DMS 273 treated with DMSO at 0.1 percent for 48 hours (cell line): ENCODE measurements at regions not wholly inside any gene's neighbourhood (a gene's known extent, or its start where the extent isn't known, plus 50 kb on each side); places are given as distances from the start of the nearest gene placed in this dataset.
"Not testable (repeated sequence)": the region's sequence is repeated elsewhere in the genome, so short reads cannot be mapped to it uniquely, and the experiment has no call there.

Experiments
- DNase-seq: peaks from one replicate; lab custom pipeline; 2025; lab: John Stamatoyannopoulos, UW

DNA sequence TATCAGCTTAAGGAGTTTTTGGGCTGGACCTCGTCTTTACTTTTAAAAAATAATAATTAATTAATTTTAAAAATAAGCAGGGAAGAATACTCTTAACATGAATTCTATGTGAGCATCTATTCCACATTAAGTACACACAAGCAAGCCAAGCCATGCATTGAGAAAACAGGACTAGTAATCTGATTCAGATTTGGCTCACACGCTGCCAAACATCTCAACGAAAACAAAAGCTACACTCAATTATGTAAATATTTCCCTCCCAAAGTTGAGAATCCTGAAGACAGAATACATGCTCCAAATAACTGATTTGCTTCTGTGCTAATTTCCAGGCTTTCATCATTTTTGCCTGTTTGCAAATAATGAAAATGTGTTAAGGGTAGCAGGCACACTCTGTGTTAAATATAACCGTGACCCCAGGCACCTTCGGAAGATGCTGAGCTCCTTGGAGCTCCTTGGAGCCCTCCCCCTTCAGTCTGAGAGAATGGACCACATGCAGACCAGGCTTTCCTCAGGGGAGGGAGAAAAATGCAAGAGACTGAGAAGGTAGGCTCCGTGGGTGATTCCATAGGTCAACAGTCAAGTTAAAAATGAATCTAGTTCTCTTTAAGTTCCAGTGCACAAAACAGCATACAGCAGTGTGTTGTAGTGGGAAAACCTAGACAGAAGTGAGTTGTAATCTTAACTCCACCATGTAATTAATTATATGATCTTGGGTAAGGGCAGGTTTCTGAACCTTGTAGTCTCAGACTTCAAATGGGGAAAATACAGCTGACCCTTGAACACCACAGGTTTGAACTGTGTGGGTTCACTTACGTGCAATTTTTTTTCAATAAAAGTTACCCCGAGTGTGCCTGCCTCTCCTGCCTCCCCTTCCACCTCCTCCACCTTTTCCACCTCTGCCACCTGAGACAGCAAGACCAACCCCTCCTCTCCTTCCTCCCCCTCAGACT is 161.3 kb upstream of the RREB1 start:
- no peak for DNase-seq

DNA sequence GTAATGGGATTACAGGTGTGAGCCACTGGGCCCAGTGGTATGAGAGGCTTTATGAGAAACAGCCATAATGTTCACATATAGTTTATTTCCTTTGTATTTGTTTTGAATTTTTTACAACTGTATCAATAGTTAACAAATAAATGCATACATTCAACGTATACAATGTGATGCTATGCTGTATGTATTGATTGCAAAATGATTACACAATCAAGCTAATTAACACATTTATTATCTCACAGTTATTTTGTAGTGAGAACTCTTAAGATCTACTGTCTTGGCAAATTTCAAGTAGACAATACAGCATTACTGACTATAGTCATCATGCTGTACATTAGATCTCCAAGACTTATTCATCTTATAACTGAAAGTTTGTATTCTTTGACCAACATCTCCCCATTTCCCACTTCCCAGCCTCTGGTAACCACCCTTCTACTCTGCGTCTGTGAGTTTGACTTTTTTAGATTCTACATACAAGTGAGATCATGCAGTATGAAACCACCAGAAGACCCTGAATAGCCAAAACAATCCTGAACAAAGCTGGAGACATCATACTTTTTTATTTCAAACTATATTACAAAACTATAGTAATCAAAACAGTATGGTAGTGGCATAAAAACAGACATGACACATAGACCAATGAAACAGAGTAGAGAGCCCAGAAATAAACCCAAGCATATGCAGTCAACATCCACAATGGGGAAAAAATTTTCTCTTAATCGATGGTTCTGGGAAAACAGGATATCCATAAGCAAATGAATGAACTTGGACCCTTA is 157.2 kb upstream of the RREB1 start:
- DNase-seq, result no peak

DNA sequence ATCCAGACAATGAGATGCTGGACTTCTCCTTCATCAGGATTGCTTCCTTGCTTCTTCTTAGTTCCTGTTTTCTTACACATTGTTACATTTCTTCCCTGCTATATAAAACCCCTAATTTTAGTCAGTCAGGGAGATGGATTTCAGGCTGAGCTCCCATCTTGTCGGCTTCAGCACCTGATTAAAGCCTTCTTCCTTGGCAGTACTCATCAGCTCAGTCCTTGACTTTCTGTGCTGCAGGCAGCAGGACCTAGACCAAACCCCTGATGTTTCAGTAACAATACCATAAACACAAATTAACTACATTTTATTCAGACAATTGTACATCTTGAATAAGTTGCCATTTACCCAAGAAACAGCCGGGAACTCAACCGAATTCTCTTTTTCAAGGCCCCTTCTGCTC is 156.4 kb upstream of the RREB1 start:
- DNase-seq, result no peak

DNA sequence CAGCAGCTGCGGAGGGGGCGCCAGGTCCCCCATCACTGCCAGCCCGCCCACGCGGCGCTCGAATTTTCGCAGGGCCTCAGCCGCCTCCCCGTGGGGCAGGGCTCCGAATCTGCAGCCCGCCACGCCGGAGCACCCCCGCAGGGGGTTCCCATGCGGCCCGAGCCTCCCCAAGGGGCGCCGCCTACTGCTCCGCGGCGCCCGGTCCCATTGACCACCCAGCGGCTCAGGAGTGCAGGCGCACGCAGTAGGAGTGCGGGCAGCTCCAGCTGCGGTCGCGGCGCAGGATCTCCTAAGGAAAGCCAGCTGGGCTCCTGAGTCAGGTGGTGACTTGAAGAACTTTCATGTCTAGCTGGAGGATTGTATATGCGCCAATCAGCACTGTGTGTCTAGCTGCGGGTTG is 155.3 kb upstream of the RREB1 start:
- no peak for DNase-seq

DNA sequence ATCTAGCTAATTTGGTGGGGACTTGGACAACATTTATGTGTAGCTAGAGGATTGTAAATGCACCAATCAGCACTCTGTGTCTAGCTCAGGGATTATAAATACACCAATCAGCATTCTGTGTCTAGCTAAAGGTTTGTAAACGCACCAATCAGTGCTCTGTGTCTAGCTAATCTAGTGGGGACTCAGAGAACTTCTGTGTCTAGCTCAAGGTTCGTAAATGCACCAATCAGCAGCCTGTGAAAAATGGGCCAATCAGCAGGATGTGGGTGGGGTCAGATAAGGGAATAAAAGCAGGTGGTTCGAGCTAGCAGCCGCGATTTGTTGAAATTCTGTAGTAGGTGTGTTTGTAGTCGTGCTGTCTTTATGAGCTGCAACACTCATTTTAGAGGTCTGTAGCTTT is 154.8 kb upstream of the RREB1 start:
- DNase-seq, result not testable (repeated sequence)

DNA sequence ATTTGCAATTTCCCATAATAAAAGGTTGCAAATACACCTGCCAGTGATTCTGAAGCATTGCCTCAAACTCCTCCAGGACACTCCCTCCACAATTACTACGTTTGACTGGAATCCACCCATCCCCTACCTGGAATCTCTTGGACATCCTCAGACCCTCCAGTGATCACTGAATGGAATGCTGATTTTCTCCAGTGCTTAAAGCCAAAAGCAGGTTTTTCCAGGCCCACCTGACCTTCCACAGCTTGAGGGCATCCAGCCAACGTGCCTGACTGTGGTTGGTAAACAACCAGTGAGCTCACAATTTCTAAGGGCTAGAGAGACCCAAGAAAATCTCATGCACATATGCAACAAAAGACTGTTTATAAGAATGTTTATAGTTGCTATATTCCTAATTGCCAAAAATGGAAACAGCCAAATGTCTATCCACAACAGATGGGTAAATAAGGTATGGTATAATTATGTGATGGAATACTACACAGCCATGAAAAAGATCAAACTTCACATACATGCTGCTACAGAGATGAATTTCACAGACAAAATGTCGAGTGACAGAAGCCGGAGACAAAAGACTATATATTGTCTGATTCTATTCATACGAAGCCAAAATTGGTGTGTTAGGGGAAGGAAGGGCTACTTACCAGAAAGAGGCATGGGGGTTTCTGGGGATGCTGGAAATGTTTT is 147.1 kb upstream of the RREB1 start:
- DNase-seq, result no peak

DNA sequence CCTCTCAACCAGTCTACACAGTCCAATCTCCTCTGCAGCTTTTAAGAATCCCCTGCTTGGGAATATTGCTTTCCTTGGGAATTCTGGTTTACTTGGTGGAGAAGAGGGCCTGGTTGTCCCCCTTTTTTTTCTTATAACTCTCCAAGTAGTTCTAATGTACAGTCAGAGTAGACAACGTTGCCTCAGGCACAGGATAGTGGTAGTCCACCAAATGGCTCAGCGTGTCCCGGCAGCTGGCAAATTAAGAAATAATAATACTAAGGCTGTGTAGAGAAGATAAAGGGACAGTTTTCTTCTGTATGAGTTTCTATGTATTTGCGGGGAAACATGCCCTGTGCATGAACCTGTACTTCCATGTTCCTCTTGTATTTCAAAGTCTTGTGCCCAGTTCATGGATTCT is 145.7 kb upstream of the RREB1 start:
- no peak for DNase-seq

DNA sequence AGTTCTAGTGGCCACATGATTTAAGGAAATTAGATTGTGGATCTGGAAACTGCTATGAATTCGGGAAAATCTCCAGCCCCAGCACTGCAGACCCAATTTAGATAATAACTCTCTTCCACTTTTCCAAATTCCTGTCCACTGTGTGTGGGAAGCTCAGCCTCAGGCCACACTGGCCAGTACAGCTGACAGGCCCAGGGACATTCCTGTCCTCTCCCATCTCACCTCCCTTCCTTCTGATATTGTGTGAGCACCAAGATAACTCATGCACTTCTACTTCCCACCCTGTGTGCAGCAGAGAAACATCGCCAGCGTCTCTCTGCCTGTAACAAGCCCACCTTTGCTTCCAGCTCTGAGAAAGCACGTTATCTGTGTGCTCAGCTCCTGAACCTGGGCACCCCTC is 145.1 kb upstream of the RREB1 start:
- no peak for DNase-seq

DNA sequence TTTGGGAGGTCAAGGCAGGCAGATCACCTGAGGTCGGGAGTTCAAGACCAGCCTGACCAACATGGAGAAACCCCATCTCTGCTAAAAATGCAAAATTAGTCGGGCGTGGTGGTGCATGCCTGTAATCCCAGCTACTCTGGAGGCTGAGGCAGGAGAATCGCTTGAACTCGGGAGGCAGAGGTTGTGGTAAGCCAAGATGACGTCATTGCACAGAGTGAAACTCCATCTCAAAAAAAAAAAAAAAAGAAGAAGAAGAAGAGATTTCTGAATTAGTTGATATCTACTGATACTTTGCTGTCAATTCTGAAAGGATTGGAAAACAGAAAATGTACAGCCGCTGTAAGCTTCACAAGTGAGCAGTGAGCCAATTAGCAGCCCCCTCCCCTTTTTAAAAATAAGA is 144.4 kb upstream of the RREB1 start:
- DNase-seq, result not testable (repeated sequence)

DNA sequence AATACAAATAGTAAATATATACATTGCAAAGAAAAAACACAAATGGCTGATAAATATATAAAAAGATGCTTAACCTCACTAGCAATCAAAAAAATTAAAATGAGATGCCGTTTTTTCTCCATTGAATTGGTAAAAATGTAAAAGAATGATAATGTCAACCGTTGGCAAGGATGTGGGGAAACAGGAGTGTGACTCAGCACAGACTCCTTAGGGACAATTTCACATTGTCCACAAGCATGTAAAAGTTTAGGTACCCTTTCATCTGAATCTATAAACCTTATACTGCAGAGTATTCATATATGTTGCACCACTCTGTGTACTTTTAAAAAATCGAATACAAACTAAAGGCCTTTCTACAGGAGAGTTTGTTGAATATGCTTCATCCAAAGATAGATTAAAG is 143.1 kb upstream of the RREB1 start:
- DNase-seq, result no peak

DNA sequence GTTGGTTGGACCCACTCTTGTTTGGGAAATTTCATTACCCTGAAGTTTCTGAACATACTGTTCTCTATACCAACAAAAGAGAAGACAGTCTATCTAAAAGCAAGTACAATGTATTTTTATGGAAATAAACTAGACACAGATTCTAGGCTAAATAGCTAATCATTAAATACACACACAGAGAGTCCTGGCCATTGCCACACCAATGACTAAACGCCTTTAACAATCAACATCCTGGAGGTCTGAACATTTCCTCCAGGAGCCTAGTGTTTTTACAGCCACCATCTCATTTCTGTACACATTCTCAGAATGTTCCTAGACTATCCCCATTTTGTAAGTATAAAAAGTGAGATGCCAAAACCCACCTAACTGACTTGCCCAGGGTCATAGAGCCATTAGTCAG is 141.6 kb upstream of the RREB1 start:
- DNase-seq, result no peak

DNA sequence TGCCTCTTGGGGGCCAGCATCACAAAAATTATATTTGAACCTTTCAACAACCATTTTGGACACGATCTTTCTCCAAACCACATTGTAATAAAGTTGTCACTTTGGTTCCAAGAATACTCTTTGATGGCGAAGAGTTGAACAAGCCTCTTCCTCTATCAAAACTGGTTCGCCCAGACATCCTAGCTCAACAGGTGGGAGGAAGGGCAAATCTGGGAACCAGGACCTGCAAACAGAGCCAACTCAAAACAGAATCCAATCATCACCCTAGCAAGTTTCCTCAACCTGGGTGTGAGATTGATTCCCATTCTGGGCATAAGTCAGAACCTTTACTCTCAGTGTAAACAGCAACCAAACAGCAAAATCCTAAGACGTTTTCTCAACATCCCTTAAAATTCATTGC is 141.2 kb upstream of the RREB1 start:
- DNase-seq, result no peak

DNA sequence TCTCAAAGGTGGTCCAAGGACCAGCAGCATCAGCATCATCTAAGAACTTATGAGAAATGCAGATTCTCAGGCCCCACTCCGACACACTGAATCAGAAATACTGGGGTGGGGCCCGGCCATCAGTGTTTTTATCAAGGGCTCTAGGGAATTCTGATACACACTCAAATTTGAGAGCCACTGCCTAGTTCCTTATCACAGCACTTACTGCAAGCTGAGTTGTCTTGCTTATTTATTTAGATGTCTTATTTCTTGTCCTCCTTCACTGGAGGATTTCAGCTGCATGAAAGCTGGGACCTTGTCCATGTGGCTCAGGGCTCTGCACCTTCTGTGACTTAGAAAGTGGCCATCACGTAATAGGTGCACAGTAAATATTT is 139.4 kb upstream of the RREB1 start:
- DNase-seq, result no peak

DNA sequence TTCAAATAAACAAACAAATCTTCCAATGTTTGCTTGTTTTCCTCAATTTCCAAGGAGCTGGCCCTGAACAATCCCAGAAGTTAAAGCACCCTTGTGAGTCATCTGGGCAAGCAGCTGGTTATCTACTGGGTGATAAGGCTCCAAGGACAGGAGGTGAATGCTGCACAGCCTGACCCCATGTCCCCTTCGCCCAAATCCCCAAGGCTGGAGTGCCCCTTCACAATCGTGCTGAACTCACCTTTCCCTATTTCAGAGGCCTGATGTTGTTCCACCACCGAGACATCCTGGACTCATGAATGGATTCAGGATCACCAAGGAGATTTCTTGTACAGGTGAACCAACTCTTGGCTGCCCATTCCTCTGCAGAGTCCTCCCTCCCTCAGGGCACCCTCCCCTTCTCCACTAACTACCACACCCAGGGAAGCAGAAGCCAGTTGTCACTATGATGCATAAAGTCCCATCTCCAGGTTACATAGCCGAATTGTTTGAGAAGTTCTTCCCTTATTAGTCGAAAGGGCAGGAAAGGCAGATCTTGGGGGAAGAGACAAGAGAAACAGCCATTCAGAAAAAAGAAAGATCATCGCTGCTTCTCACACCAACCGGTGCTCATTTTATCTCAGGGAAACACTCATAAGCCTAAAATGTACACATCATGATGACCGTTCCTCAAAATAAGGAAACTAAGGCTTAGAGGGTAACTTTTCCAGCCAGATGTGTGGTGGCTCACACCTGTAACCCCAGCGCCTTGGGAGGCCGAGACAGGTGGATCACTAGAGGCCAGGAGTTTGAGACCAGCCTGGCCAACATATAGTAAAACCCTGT is 138.8 kb upstream of the RREB1 start:
- DNase-seq, result no peak

DNA sequence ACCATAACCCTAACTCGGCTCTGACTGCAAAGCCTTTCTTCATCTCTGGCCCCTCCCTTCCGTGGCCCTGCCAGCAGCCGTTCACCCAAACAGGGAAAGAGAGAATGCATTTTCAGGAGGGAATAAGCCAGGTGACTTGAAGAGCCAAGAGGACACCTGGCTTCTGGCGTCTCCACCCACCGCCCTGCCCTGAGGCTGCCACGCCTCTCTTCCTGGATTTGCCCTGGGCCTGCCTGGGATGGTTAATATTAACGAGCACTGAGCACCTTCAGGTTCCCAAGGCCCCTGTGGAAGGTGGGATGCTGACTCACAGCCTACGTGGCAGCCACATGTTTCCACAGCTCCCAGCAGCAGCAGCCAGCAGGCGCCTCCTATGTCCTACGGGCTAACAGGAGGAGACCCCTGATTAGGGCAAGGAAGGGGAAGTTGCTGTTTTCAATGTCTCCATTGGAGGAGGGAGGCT is 138.0 kb upstream of the RREB1 start:
- DNase-seq, result no peak

DNA sequence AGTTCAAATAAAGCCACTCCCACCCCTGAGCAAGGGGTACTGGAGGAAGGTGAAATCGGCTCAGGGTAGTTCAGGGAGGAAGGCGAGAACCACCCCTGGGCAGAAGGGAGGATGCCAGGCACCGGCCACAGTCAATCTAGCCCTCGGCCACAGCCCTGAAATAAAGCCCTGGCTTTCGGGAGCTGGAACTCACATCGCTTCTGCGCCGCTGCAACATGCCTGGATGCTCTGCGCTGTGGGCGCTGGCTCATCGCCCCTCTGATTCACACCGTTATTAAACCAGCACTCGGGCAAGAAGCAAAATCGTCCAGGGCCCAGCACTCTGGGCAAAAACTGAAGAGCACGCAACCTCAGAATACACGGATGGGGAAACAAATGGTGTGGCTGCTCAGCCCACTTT is 136.9 kb upstream of the RREB1 start:
- DNase-seq, result no peak

DNA sequence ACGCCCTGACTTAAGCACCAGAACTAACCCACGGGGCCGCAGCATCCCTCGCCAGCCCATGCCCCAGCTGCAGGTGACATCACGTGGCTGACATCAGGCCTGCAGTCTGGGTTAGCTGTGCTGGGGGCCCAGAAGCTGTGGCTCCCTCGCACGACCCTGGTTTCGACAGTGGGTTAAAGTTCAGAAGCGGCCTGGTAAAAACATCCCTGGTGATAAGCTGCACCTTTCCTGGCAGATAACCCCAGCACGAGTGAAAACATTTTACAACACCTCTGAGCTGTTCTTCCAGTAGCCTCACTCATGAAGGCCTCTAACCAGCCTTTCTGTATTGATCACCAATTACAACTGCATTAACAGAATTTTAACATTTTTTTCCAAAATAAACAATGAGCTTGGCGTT is 136.4 kb upstream of the RREB1 start:
- DNase-seq, result no peak

DNA sequence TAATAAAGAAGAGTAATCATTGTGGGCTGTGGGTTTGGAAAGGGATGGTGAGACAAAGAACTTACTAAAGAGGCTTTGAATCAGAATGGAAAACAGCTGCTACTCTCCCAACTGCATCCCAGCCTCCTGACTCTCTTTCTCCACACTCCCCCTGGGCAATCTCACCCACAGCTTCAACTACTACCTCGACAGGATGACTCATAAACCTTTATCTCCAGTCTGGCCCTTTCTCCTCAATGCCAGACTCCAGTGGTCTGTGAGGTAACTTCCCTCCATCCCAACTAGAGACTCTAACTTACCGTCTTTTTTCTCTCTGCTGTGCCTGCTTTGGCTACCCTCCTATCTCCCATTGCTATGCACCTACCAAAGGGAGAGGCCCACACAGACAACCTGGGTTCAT is 135.3 kb upstream of the RREB1 start:
- DNase-seq, result no peak

DNA sequence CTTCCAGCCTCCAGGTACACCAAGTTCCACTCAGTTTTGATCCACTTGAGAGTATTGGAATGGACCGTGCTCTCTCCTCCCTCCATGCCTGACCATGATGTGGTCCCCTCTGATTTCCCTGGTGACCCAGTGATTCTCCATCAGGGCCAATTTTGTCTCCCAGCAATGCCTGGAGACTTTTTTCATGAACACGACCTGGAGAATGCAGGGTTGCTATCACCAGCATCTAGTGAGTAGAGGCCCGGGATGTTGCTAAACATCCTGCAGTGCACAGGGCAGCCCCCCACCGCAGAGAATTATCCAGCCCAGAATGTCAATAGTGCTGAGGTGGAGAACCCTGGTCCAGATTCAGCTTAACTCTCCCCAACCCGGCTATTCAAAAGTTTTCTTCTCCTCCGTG is 134.0 kb upstream of the RREB1 start:
- DNase-seq, result no peak

DNA sequence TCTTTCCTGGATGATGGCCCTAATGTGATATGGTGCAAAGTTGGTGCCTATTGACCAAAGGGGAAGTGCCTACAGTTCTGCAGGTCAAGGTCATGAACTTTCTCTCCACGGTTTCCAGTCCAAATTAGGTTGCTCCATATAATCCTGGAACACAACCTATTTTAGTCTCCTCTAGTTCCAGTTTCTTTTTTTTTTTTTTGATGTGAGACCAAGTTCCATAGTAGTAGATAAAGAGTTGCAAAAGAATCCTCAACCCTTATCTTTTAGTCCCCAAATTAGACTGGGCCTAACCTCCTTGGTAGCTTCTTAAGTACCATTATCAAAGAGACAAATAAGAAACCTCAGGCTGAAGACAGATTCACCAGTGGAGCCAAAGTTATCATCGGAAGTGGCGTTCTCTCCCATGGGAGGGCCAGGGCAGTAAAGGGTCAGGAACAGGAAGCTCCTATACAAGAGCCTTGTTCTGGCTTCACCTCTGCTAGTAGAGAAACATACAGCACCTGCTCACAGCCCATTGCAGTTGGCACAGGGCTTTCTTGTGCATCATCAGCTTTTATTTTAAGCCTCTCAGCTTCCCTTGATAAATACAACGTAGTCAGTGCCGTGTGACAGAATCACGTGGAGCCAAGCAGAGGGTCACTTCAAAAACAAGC is 132.2 kb upstream of the RREB1 start:
- no peak for DNase-seq

DNA sequence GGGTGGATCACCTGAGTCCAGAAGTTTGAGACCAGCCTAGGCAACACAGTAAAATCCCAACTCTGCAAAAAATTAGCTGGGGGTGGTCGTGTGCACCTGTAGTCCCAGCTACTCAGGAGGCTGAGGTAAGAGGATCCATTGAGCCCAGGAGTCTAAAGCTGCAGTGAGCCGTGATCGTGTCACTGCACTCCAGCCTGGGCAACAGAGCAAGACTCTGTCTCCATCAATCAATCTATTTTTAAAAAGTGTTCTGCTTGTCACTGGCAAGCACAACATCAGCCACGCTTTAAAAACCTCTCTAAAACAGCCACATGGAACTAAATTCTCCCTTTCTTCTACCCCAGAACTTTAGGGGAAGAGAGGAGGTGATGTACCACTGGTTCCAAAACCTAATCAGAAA is 131.6 kb upstream of the RREB1 start:
- DNase-seq, result no peak
